ENCODE measurements at regions not wholly inside any gene's neighbourhood (a gene's known extent, or its start where the extent isn't known, plus 50 kb on each side); places are given as distances from the start of the nearest gene placed in this dataset.

DNA sequence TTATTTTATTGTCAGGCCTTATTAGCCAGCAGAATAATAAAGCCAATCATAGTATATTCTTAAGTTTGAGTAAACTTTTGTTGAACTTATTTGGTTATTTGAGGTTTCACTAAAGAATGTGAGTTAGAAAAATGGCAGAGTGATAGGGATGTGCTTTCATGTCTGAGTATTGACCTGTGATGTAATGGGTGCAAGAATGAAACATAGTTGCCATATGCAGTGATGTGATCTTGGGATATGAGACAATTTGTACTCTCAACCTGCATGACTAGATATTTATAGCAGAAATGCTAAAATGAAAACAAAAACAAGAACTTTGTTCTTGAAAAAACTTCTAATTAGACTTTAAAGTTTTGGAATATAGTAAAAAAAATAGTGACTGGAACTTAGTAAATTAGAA lies 97.9 kb downstream of the DISP1 start:
- DNase-seq, result no peak

DNA sequence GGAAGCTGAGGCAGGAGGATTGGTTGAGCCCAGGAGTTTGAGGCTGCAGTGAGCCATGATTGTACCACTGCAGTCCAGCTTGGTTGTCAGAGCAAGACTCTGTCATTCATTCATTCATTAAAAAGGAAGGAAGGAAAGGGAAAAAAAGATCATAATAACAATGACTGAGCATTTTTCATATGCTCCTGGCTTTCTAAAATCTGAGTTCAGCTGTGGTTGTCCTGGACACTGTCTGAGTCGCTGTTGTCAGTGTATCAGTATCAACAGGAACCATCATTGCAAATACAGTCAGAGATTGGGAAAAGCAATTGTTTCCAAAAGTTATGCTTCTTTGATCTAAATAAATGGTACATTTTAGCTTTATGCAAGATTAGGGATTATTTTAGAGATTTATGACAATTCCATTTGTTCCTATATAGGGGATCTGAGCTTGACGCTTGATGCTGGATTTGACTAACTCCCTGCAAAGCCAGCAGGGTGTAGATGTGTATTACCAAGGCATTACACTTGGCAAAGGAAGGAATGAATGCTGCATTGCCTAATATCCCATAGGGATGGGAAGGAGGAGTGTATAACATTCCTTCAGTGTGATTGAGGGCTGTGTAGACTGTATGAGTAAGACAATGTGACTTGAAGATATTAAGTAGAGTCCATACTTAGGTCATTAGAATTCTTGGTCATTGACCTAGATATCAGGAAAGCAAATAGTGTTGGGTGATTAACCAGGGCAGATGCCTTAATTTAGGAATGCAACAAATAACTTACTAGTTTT lies 100.2 kb downstream of the DISP1 start:
- DNase-seq, result no peak

DNA sequence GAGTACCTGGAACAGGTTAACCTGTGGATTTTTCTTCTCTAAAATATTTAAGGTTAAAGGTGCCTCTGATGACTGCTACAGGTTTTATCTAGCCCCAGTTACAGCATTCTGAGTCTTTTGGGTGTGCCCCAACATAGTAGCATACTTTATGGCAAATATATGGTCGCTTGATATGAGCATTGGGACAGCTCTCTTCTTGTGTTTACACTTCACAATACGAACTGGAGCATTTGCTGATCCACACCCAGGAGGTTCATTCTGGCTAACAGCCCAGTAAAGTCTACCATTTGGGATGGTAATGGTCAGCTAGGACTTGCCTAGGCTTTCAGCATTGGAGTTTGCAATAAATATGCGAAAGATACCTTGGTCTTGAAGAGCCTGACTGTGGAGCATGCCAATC lies 101.3 kb downstream of the DISP1 start:
- no peak for DNase-seq

DNA sequence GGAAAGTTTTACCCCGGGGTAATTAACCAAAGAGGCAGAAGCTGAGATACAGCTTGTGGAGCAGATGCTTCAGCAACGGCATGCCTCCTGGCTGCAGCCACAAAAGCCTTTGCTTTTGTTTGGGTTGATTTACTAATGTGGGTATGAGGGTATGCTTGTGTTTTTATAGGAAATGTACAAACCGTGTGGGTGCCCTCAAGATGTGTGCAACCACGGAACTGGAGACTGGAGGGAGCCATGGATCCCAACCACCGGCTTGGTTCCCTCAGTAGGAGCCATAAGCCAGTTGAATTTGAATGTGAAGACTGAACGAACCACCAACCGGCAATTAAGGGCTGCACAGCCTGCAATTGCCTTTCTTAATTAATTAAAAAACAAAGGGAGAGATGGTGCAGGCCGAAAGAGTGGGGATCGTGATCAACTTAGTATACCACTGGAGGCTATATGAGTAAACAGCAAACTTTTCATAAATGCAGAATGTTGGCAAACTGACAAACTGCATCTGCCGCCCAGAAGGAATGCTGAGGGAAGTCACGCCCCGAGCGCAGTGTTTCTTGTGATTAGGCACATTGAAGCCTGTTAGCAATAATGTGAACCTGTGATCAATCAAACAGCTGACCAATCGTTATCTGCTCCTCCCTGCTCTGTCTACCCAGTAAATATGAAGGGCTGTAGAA lies 104.1 kb downstream of the DISP1 start:
- DNase-seq, result peak; percentile 52

DNA sequence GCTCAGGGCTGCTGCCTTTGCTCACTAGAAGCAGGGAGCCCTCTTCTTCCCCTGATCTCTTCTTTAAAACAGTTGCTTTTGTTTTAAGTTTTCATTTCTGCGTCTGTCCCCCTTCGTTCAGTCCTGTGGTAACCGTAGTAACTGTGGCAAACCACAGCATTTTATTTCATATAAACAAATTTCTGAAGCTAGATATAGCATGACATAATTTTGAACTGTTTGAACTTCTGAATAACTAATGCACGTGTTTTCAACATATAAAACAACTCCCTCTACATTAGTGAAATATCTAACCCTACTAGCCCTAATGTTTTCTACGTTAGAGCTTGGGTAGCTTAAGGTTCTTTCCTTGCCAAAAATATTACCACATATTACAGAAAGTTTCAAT lies 104.6 kb downstream of the DISP1 start:
- DNase-seq, result no peak

DNA sequence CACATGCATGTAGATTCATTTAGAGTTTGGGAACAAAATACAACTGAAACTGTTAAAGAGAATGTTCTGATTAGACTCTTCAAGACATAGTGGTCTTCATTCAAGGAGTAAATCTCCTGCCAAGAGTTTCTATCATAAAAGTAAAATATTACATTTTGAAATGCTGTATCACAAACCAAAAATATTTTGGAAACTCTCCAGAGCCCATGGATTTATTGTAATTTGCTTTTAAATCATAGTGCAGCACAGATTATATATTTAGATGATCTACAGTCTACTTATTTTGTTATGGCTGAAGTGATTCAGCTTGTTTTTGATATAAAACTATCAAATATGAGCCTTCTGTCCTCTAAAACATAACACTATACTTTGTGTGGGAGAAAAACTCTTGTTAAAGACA lies 105.3 kb downstream of the DISP1 start:
- DNase-seq, result no peak

DNA sequence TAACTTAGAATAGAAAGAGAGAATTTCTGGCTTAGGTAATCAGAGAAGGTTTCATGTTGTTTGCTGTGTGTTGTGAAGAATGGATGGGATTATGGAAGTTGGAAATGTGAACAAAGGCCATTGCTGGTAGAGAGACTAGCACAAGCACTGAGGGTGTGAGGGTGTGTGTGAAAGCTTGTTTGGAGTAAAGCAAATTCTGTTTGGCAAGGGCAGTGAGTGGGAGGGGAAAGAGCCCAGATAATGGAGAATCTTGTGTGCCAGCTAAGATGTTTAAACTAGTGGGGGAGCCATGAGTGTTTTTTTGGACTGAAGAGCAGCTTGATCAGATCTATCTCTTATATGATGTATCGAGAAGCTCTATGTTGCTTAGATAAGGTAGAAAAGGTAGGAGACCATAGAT lies 107.1 kb downstream of the DISP1 start:
- DNase-seq, result no peak

DNA sequence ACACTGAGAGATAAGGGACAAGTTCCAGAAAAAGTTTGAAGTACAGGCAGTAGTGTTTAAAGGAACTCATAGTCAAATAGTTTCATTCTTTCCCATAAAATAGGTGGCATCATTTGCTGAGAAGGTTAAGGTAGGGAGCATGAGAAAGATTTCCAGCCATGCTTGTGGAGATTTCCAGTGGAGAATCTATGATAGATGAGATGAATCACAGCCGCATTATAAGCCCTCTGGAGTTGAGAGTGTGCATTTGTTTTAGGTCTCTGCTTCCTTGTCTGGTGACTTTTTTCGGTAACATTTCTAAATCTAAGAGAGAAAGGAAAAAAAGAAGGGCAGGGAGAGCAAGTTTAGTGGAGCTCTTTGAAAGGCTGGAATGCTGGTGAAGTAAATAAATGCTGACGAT lies 108.7 kb downstream of the DISP1 start:
- no peak for DNase-seq

DNA sequence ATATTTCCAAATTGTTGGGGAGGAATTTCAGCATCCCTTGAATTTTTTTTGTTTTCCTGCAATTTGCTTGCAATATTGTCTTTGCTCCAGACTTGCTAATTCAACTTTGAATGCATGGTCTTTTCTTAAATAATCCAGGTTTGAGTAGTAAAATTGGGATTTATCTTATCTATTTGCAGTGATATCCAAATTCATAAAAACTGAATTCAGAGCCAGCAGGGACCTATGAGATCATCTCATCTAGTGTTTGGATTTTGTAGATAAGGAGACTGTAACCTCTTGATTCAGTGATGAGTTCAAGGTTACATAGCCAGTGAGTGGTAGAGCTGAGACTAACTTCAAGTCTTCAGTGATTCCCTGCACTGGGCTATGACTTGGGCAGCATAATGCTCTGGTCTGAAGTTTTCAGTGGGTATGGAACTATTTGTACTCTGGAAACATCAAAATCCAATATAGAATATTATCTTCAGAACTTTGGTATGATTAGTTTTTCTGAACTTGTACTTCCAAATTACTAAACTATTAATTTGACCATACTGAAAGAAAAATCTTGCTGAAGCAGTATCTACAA lies 109.4 kb downstream of the DISP1 start:
- DNase-seq, result no peak

DNA sequence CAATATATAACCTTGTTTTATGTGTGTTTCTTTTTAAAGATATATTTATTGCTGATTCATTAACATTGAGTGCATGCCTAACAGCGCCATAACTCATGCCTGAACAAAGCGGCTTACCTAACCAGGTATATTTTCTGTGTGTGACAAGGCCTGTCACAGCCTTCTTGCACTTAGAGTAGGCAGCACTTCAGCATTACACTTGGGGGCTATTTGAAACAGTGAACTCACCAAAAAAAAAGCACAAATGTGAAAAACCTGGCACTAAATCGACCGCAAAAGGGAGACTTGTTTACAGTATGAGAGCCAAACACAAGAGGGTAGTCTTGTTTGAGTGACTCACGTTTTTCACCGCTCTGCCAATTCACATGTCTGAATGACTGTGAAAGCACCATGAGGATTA lies 111.7 kb downstream of the DISP1 start:
- DNase-seq, result peak; percentile 21

DNA sequence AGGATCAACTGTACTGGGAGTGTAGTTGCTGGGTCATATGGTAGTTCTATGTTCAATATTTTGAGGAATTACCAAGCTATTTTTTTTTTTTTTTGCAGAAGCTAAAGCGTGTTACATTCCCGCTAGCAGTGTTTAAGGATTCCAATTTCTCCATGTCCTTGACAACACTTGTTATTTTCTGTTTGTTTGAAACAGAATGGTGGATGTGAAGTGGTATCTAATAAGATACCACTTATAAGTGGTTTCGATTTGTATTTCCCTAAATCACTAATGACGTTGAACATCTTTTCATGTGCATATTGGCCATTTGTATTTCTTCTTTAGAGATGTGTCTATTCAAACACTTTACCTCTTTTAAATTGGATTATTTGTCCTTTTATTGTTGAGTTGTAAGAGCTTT lies 112.2 kb downstream of the DISP1 start:
- no peak for DNase-seq

DNA sequence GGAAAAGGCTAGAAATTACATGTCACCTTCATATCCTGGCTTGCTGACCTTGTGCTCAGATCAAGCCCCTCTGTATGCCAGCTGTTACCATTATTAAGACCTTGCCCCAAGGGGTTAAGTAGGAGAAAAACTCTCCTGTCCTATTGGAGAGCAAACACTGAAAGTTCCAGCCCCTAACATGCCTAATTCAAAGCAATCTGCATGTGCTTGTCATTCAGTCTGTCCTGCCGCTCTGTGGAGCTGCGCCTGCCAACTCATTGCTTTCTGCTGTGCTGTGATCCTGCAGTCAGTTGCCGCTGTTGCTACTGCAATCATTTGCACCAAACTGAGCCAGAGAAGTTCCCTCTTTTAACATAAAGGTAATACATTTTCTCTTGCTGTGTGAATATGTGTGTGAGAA lies 113.4 kb downstream of the DISP1 start:
- peak; percentile 89 for DNase-seq

DNA sequence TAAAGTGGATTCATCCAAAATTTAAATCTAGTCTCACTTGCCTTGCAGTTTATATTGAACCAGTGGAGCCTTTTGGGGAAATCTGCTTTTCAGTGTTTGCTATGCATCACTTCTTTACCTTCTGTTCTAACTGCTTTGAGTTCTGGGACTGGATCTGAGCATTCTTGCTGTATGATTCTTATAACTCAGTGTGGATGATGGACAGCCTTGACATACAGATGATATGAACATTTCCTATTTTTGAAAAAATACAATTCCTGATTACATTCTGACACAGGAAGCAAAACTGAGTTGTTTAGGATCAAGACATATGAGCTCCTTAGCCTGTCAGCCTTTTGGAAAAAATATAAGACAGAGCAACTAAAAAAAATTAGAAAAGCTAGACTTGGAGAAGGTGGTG lies 115.2 kb downstream of the DISP1 start:
- DNase-seq, result peak; percentile 8

DNA sequence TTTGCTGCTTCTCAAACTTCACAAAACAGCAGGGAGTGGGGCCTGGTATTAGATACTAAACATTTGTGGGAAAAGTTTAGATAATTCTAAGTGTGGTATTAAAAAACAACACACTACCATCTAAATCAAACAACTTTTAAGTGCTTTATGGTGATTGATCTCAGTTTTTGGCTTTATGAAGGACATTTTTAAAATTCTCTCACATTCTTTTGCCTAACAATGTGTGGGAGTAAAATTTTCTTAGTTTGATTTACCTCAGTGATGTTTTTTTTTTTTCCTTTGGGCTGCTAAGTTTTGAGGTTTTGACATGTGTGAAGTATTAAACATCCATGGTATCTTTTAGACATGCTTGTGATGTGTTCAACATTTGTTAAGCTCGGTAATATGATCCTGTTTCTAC lies 116.2 kb downstream of the DISP1 start:
- peak; percentile 23 for DNase-seq

DNA sequence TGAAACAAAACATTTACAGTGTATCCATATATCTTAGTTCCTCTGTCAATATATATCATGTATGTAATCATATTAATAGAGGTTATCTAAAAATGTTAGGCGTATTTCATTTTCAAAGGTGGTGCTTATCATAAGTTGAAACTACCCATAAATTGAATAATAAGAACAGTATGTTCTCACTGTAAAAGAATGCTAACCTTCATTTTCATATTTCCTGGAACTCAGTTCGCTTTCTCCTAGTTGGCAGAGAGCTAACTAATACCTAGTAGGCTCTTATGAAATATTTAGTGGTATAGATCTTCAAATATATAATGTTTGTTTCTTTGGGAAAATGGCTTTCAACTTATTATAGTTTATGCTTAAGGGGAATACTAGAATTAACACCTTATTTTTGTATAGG lies 118.4 kb downstream of the DISP1 start:
- DNase-seq, result no peak

DNA sequence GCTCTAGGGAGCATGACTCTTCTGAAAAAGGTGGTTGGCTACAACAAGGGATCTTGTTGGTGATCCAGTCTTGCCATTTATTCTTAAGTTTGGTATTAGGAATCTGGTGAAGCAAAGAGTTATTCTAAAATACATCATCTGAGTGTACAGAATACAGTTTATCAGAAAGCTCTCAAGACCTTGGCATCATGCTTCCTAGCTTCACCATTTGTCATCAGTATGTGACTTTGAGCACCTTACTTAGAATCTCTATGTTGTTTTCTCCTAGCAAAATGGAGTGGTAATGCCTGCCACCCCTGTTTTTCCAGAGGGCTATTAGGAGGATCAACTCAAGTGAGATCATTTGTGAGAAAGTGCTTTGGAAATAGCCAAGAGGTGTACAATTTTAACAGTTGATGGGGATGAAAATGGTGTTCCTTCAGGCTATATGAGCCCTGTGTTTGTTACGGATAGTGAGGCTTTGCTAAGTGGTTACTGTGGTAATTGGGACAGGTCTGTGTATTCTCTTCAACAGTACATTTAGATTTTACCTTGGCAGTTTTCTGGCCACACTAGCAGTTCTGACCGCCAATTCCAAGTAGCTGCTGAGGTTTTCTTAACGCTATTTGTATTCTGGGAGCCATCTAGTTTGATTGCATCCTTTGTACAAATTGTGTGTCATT lies 120.5 kb downstream of the DISP1 start:
- no peak for DNase-seq

DNA sequence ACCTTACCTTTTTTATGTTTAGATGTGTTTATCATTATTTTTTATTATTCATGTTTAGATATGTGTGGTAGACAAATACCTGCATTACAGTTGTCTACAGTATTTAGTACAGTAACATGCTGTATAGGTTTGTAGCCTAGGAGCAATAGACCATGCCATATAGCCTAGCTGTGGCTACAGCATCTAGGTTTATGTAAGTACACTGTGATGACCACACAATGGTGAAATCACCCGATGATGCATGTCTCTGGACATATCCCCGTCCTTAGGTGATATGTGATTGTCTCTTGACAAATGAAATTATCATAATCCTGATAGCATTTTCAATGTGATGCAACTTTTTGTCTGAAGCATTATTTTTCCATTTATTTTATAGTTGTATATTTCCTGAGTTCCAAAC lies 121.2 kb downstream of the DISP1 start:
- DNase-seq, result no peak

DNA sequence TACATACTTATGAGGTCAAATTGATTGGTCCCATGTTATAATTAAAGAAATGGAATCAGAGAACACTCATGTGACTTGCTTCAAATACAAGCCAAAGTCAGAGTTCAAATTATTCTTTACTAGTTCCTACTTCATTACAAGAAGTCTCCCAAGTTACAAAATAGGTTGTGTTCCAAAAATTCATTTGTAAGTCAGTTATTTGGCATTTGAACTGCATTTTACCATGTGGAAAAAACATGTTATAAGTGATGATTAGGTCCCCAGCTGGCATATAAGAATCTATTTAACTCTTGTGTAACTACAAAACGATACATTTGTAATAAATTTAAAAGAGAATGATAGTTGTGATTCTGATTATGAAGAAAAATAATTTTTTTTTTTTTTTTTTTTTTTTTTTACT lies 124.1 kb downstream of the DISP1 start:
- DNase-seq, result no peak

DNA sequence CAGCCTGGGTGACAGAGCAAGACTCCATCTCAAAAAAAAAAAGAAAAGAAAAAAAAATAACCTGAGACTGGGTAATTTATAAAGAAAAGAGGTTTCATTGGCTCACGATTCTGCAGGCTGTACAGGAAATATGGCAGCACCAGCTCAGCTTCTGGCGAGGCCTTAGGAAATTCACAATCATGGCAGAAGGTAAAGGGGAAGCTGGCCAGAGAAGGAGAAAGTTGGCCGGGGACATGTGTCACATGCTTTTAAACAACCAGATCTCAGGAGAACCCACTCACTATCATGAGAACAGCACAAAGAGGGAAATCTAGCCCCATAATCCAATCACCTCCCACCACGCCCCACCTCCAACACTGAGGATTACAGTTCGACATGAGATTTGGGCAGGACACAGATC lies 125.3 kb downstream of the DISP1 start:
- DNase-seq, result no peak

DNA sequence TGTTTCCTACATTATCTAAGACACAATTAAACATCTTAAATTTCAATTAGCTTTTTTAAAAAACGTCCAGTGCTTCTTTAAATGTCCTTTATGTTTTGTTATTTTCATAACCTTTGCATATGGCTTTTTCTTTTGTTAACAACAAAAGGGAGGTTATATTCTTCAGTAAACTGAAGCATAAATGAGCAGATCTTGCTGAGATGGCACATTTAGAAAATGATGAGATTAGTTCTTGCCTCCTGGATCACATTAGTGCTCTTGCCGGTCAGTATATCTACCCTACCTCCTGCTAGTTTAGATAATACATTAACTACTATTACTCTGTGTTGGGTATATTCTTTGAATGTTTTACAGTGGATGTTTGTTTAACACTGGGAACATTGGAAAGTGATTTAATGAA lies 126.1 kb downstream of the DISP1 start:
- no peak for DNase-seq

DNA sequence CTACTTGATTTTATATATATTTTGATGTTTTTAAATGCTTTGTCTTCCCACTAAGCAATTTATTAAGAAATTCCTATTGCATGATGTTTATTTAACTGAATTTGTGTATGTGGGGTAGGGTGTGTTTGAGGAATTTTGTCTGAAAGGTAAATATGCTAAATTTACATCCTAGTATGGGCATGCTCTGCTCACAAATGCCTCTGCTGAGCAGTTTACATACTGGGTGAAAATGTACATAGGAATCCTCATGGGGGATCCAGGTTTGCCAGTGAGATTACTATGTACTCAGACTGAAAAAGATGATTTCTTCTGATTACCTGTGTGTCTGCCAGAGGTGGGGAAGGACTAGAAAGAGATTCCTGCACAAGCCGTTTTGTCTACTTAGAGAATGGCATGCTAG lies 126.6 kb downstream of the DISP1 start:
- DNase-seq, result no peak

DNA sequence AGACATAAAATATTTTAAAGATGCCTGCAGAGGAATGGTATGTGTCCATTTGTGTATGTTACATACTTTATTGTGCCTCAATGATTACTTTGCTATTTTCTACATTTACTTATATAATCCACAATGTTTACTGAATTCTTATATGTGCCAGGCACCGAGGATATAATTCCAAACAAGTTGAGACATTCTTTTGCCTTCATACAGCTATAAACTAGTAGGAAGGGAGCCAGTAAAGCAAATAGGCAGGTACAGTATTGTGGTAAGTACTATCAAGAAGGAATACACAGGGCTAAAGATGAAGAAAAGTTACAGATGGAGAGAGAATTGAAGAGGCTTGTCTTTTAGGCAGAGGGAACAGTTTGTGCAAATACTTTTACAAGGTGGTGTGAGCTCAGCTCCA lies 131.6 kb downstream of the DISP1 start:
- no peak for DNase-seq

DNA sequence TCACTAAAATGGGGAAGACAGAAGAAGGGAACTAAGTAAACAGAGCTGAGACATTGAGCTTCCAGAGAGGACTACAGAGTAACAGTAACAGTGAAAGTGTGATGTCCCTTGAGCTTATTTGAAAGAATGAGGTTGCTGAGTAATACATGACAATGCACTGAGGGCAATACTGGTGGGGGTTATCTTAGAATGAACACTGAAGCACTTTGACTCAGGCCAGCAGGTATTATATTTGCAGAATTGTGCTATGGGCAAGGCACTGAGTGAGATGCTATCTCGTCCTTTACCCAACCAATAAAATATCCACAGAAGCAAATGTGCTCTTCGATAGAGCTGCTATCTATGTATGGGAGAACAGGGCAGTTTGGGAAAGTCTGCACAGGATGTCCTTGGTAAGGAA lies 133.2 kb downstream of the DISP1 start:
- DNase-seq, result no peak

DNA sequence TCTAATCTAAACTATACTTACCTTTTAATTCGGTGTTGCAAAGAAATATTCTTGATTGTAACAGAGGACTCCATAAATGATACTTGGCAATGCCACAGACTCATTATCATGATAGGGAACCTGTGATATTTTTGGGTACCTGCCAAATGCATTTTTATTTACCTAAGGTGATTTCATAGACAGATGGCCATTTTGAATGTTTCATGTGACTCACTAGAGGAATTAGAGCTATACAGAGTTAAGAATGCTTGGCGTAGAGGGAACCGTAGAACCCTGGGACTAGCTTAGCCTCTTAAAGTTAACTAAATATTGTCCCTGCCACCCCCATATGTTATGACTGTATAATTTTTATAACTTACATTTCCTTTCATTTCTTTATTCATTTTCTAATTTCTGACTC lies 136.1 kb downstream of the DISP1 start:
- DNase-seq, result peak; percentile 88

All from NCI-H2171 treated with DMSO at 0.1 percent for 48 hours (cell line).